Stimulated activated memory B cell treated with anti-CD40 and anti-IgM and Interleukin-4, amounts not matched to agents 10 μg/mL and 1 μg/mL and 100 μg/mL, for 72 hours (primary cell): ENCODE measurements at regions not wholly inside any gene's neighbourhood (a gene's known extent, or its start where the extent isn't known, plus 50 kb on each side); places are given as distances from the start of the nearest gene placed in this dataset.
"Not testable (repeated sequence)": the region's sequence is repeated elsewhere in the genome, so short reads cannot be mapped to it uniquely, and the experiment has no call there.

Experiments used
- ATAC-seq: fragments of 150-1000 bp; cut with Tn5 transposase; 2 replicates; pipeline ENCODE4 v1.10.0; 2021
- H3K27ac Mint-ChIP-seq: one replicate; pipeline ENCODE4 v1.8.0; 2022; ENCODE audit warnings: mild to moderate bottlenecking, mixed read lengths
- H3K27me3 Mint-ChIP-seq: one replicate; pipeline ENCODE4 v1.8.0; 2022; ENCODE audit warnings: mixed read lengths
- H3K36me3 Mint-ChIP-seq: one replicate; pipeline ENCODE4 v1.8.0; 2022; ENCODE audit warnings: mixed read lengths
- H3K4me1 Mint-ChIP-seq: one replicate; pipeline ENCODE4 v1.8.0; 2022; ENCODE audit warnings: mixed read lengths
- H3K4me3 Mint-ChIP-seq: one replicate; pipeline ENCODE4 v1.8.0; 2022; ENCODE audit warnings: mild to moderate bottlenecking, moderate library complexity, mixed read lengths
- H3K9me3 Mint-ChIP-seq: one replicate; pipeline ENCODE4 v1.8.0; 2022; ENCODE audit warnings: mixed read lengths

DNA sequence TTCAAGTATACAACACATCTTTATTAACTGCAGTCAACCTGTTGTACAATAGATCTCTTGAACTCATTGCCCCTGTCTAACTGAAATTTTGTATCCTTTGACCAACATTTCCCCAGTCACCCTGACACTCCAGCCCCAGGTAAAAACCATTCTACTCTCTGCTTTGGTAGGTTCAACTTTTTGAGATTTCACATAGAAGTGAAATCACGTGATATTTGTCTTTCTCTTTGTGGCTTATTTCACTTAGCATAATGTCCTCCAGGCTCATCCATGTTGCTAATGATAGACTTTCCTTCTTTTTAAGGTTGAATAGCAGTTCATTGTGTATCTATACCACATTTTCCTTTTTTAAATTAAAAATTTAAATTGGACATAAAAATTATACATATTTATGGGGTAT lies 126.5 kb upstream of the MAN2A1 start:
- ATAC-seq: no peak
- no peak overlapping the region for H3K4me3 Mint-ChIP-seq
- H3K27me3 Mint-ChIP-seq: no peaks in the 10 kb centered on the region
- no peaks in the 10 kb centered on the region for H3K4me1 Mint-ChIP-seq
- no peaks in the 10 kb centered on the region for H3K36me3 Mint-ChIP-seq
- H3K9me3 Mint-ChIP-seq: no peaks in the 10 kb centered on the region
- no peak overlapping the region for H3K27ac Mint-ChIP-seq

GRCh38 chr5:109562441-109562840 lies 127.3 kb upstream of the MAN2A1 start:
- H3K27ac Mint-ChIP-seq: no peak overlapping the region
- no peaks in the 10 kb centered on the region for H3K36me3 Mint-ChIP-seq
- H3K4me1 Mint-ChIP-seq: no peaks in the 10 kb centered on the region
- H3K9me3 Mint-ChIP-seq: no peaks in the 10 kb centered on the region
- H3K4me3 Mint-ChIP-seq: no peak overlapping the region
- no peak for ATAC-seq
- H3K27me3 Mint-ChIP-seq: no peaks in the 10 kb centered on the region

DNA sequence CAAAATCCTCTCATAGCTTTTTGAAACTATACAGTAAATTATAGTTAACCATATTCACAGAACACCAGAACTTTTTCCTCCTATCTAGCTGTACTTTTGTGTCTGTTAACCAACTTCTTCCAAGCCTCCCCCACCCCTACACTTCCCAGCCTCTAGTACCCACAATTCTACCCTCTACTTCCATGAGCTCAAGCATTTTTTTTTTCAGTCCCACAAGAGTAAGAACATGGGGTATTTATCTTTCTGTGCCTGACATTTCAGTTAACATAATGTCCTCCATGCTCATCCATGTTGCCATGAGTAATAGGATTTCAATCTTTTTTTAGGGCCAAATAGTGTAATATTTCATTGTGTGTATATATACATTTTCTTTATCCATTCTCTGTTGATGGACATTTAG lies 128.3 kb upstream of the MAN2A1 start:
- Mint-ChIP-seq H3K9me3 (no peaks in the 10 kb centered on the region), H3K27ac (no peak overlapping the region), H3K27me3 (no peaks in the 10 kb centered on the region), H3K36me3 (no peaks in the 10 kb centered on the region), H3K4me1 (no peaks in the 10 kb centered on the region), H3K4me3 (no peak overlapping the region)
- no peak for ATAC-seq

DNA sequence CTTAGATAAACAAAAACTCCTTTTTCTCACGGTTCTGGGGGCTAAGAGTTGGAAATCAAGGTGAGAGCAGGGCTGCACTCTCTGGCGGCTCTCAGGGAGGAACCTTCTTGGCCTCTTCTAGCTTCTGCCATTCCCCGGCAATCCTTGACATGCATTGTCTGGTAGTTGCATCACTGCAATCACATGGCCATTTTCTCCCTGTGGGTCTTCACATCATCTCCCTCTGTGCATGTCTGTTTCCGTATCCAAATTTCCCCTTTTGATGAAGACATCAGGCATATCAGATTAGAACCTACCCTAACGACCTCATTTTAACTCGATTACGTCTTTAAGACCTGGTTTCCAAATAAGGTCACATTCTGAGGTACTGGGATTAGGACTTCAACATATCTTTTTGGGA lies 129.2 kb upstream of the MAN2A1 start:
- no peak for ATAC-seq

DNA sequence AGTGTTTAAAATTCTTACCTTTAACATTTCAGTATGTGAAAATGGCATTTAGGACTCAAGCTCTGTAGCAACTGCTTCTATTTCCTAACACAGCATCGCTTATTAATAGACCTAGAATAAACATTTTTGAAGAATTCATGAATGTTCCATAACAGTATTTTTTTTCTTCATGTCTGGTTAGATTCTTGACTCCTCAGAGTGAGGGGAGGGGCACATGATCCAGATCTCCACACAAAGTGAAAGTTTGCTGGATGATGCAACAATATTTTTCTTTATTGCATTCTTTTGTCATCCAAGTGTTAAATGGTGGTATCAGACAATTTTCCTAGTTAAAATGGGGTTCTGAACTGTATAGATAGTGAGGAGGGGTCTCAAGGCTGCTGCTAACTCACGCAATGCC lies 130.8 kb upstream of the MAN2A1 start:
- H3K9me3 Mint-ChIP-seq: peaks cover 1% of the 10 kb centered on the region
- H3K4me3 Mint-ChIP-seq: no peak overlapping the region

More for the DNA sequence above, 129.2 kb upstream of the MAN2A1 start:
- no peaks in the 10 kb centered on the region for H3K4me1 Mint-ChIP-seq
- no peaks in the 10 kb centered on the region for H3K36me3 Mint-ChIP-seq
- no peak overlapping the region for H3K27ac Mint-ChIP-seq
- H3K27me3 Mint-ChIP-seq: no peaks in the 10 kb centered on the region
- no peak overlapping the region for H3K4me3 Mint-ChIP-seq
- no peaks in the 10 kb centered on the region for H3K9me3 Mint-ChIP-seq

GRCh38 chr5:109558364-109558763 lies 131.4 kb upstream of the MAN2A1 start:
- Mint-ChIP-seq H3K4me1 (no peaks in the 10 kb centered on the region), H3K27me3 (peaks cover 7% of the 10 kb centered on the region), H3K27ac (no peak overlapping the region), H3K9me3 (peaks cover 7% of the 10 kb centered on the region), H3K4me3 (no peak overlapping the region), H3K36me3 (peaks cover 6% of the 10 kb centered on the region)
- no peak for ATAC-seq

More for the DNA sequence above, 130.8 kb upstream of the MAN2A1 start:
- ATAC-seq: no peak
- Mint-ChIP-seq H3K27ac (no peak overlapping the region), H3K36me3 (no peaks in the 10 kb centered on the region), H3K4me1 (no peaks in the 10 kb centered on the region), H3K27me3 (peaks cover under 1% of the 10 kb centered on the region)

DNA sequence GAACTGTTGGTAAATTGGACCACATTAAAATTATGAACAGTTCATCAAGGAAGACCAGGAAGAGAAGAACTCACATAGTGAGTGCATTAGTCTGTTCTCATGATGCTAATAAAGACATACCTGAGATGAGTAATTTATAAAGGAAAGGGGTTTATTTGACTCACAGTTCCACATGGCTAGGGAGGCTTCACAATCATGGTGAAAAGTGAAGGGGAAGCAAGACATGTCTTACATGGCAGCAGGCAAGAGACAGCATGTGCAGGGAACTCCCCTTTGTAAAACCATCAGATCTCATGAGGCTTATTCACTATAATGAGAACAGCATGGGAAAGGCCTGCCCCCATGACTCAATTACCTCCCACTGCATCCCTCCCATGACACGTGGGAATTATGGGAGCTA lies 135.9 kb upstream of the MAN2A1 start:
- Mint-ChIP-seq H3K27ac (no peak overlapping the region), H3K4me3 (no peak overlapping the region), H3K4me1 (no peaks in the 10 kb centered on the region), H3K36me3 (peaks cover 14% of the 10 kb centered on the region), H3K9me3 (peaks cover 17% of the 10 kb centered on the region), H3K27me3 (peaks cover 10% of the 10 kb centered on the region)
- no peak for ATAC-seq

GRCh38 chr5:109551234-109551633 lies 138.5 kb upstream of the MAN2A1 start:
- not testable (repeated sequence) for H3K4me1 Mint-ChIP-seq, H3K27me3 Mint-ChIP-seq, H3K27ac Mint-ChIP-seq, H3K4me3 Mint-ChIP-seq, ATAC-seq
- Mint-ChIP-seq H3K9me3 (peaks cover 17% of the 10 kb centered on the region), H3K36me3 (peaks cover 14% of the 10 kb centered on the region)

GRCh38 chr5:109550077-109550476 lies 139.7 kb upstream of the MAN2A1 start:
- no peak for ATAC-seq
- Mint-ChIP-seq H3K4me3 (no peak overlapping the region), H3K4me1 (no peaks in the 10 kb centered on the region), H3K27me3 (peaks cover 10% of the 10 kb centered on the region), H3K9me3 (peaks cover 17% of the 10 kb centered on the region), H3K27ac (no peak overlapping the region), H3K36me3 (peaks cover 14% of the 10 kb centered on the region)

DNA sequence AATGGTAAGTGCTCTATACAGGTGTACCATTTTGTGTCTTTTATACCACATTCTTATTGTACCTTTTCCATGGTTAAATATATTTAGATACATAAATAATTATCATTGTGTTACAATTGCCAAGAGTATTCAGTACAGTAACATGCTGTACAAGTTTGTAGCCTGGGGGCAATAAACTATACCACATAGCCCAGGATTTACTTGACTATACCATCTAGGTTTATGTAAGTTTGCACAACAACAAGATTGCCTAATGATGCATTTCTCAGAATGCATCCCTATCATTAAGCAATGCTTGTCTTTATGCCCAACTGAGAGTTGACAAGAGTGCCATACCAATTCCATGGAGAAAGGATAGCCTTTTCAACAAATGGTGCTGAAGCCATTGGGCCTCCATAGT lies 136.7 kb upstream of the PJA2 start:
- Mint-ChIP-seq H3K27ac (no peak overlapping the region), H3K36me3 (peaks cover 7% of the 10 kb centered on the region), H3K4me1 (no peaks in the 10 kb centered on the region), H3K9me3 (peaks cover 5% of the 10 kb centered on the region), H3K4me3 (no peak overlapping the region), H3K27me3 (peaks cover under 1% of the 10 kb centered on the region)
- no peak for ATAC-seq

- Mint-ChIP-seq H3K9me3 (peaks cover 10% of the 10 kb centered on the region), H3K27me3 (peaks cover 16% of the 10 kb centered on the region)
- H3K4me3 Mint-ChIP-seq, H3K36me3 Mint-ChIP-seq, ATAC-seq, H3K4me1 Mint-ChIP-seq, H3K27ac Mint-ChIP-seq: not testable (repeated sequence)
Observed at GRCh38 chr5:109544873-109545272, 135.1 kb upstream of the PJA2 start.

GRCh38 chr5:109538692-109539091 lies 128.9 kb upstream of the PJA2 start:
- ATAC-seq, H3K27ac Mint-ChIP-seq, H3K4me1 Mint-ChIP-seq, H3K4me3 Mint-ChIP-seq, H3K36me3 Mint-ChIP-seq: not testable (repeated sequence)
- peaks cover 14% of the 10 kb centered on the region for H3K9me3 Mint-ChIP-seq
- peaks cover 49% of the 10 kb centered on the region for H3K27me3 Mint-ChIP-seq

- H3K27ac Mint-ChIP-seq, H3K4me3 Mint-ChIP-seq, H3K36me3 Mint-ChIP-seq, ATAC-seq, H3K9me3 Mint-ChIP-seq, H3K4me1 Mint-ChIP-seq: not testable (repeated sequence)
- H3K27me3 Mint-ChIP-seq: peaks cover 35% of the 10 kb centered on the region
Observed at GRCh38 chr5:109535090-109535489, 125.3 kb upstream of the PJA2 start.

- Mint-ChIP-seq H3K9me3 (no peaks in the 10 kb centered on the region), H3K27ac (no peak overlapping the region), H3K36me3 (no peaks in the 10 kb centered on the region), H3K27me3 (peaks cover 23% of the 10 kb centered on the region), H3K4me3 (no peak overlapping the region), H3K4me1 (no peaks in the 10 kb centered on the region)
- ATAC-seq: no peak
Observed at GRCh38 chr5:109533751-109534272, 124.0 kb upstream of the PJA2 start.

DNA sequence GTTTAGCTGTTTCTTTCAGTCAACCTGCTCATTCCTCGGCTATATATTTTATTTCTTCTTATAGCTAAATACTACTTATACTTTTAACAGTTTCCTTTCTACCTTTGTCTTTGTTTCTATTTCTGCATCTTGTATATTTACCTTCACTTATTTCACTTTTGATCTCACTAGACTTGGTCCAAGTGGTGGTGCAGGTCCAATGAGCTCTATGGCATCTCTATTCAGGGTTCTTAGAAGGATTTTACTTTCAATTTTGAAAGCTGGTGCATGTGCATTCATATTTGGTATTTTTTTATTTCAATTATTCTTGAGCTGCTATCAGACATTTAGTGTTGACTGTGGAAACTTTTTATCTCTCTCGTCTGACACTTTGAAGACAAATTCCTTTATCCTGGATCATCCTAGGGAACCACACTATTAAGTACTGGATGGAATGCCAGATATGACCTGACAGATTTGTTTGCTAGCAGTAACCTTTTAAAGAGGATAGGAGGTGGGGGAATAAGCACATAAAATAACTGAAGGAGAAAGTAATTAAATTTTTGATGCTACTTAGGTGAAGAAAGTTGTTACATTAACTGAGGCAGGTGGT lies 123.1 kb upstream of the PJA2 start:
- H3K4me3 Mint-ChIP-seq: no peak overlapping the region
- peaks cover 19% of the 10 kb centered on the region for H3K27me3 Mint-ChIP-seq
- H3K9me3 Mint-ChIP-seq: no peaks in the 10 kb centered on the region
- no peaks in the 10 kb centered on the region for H3K4me1 Mint-ChIP-seq
- H3K27ac Mint-ChIP-seq: no peak overlapping the region
- no peak for ATAC-seq
- H3K36me3 Mint-ChIP-seq: no peaks in the 10 kb centered on the region

DNA sequence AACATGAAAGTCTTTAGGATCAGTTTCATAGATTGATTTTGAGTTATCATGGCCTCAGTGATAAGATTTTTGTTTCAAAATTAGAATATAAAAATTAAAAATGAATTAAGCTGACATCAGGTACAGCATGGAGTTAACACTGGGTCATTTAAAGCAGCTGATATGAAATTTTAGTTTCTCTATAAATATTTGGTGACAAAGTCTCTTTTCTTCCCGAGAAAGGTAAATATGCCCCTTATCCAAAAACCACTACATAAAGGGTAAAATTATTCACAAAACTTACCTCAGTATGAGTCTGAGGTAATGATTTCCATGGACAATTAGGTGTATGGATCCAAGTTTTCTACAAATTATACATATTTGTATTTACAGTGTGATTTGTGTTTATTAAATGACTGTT lies 121.5 kb upstream of the PJA2 start:
- no peaks in the 10 kb centered on the region for H3K4me1 Mint-ChIP-seq
- no peaks in the 10 kb centered on the region for H3K36me3 Mint-ChIP-seq
- no peaks in the 10 kb centered on the region for H3K9me3 Mint-ChIP-seq
- no peak overlapping the region for H3K27ac Mint-ChIP-seq
- ATAC-seq: no peak
- no peak overlapping the region for H3K4me3 Mint-ChIP-seq
- H3K27me3 Mint-ChIP-seq: peaks cover 6% of the 10 kb centered on the region
